ENCODE measurements at regions not wholly inside any gene's neighbourhood (a gene's known extent, or its start where the extent isn't known, plus 50 kb on each side); places are given as distances from the start of the nearest gene placed in this dataset.

- TF ChIP-seq POLR2A (IDR thresholded peaks at IDR 0.05) (no peak), CTCF (IDR thresholded peaks at IDR 0.05) (no peak)
- intact Hi-C loops (cut with DNase I), result no loop called here
- no peaks in the 10 kb centered on the region for H3K36me3 ChIP-seq
- H3K9me3 ChIP-seq, result no peaks in the 10 kb centered on the region
- DNase-seq (no peak), ATAC-seq (no peak)
- H3K4me3 ChIP-seq, result no peak overlapping the region
- no peaks in the 10 kb centered on the region for H3K27me3 ChIP-seq
- H3K4me1 ChIP-seq, result no peaks in the 10 kb centered on the region
- H3K27ac ChIP-seq, result no peak overlapping the region
Observed at GRCh38 chr1:162943622-162944021, 82.6 kb upstream of the CCDC190 start.

- H3K4me3 ChIP-seq, result no peak overlapping the region
- WGBS (ENCODE audit: insufficient coverage, low coverage, low lambda C conversion rate, missing lambda C conversion rate), result 17% methylated on average over 3 of the region's 3 CpGs
- H3K36me3 ChIP-seq, result no peaks in the 10 kb centered on the region
- no peak overlapping the region for H3K27ac ChIP-seq
- no peaks in the 10 kb centered on the region for H3K4me1 ChIP-seq
- no peak for ATAC-seq
- no peaks in the 10 kb centered on the region for H3K9me3 ChIP-seq
- no peak for DNase-seq
- H3K27me3 ChIP-seq, result no peaks in the 10 kb centered on the region
- TF ChIP-seq CTCF (IDR thresholded peaks at IDR 0.05) (no peak), POLR2A (IDR thresholded peaks at IDR 0.05) (no peak)
- intact Hi-C loops (cut with DNase I), result no loop called here
Observed at GRCh38 chr1:162942916-162943559, 82.1 kb upstream of the CCDC190 start.

- Histone ChIP-seq H3K4me1 (no peaks in the 10 kb centered on the region), H3K27me3 (no peaks in the 10 kb centered on the region), H3K4me3 (no peak overlapping the region), H3K36me3 (no peaks in the 10 kb centered on the region), H3K9me3 (no peaks in the 10 kb centered on the region), H3K27ac (no peak overlapping the region)
- intact Hi-C loops (cut with DNase I), result no loop called here
- TF ChIP-seq POLR2A (IDR thresholded peaks at IDR 0.05), result no peak
- no peak for TF ChIP-seq CTCF (IDR thresholded peaks at IDR 0.05)
- 53% methylated on average over 3 of the region's 3 CpGs for WGBS (ENCODE audit: insufficient coverage, low coverage, low lambda C conversion rate, missing lambda C conversion rate)
- DNase-seq (no peak), ATAC-seq (no peak)
Observed at GRCh38 chr1:162941024-162941423, 80.0 kb upstream of the CCDC190 start.

- 50% methylated on average over 5 of the region's 5 CpGs for WGBS (ENCODE audit: insufficient coverage, low coverage, low lambda C conversion rate, missing lambda C conversion rate)
- Histone ChIP-seq H3K27ac (no peak overlapping the region), H3K4me3 (no peak overlapping the region), H3K9me3 (no peaks in the 10 kb centered on the region), H3K36me3 (no peaks in the 10 kb centered on the region), H3K27me3 (no peaks in the 10 kb centered on the region), H3K4me1 (no peaks in the 10 kb centered on the region)
- no peak for ATAC-seq
- intact Hi-C loops (cut with DNase I), result no loop called here
- no peak for TF ChIP-seq POLR2A (IDR thresholded peaks at IDR 0.05)
- no peak for TF ChIP-seq CTCF (IDR thresholded peaks at IDR 0.05)
- DNase-seq, result no peak
Observed at GRCh38 chr1:162939035-162939434, 78.1 kb upstream of the CCDC190 start.

Data from right lobe of liver (tissue), 6 donors.